ENCODE measurements at regions not wholly inside any gene's neighbourhood (a gene's known extent, or its start where the extent isn't known, plus 50 kb on each side); places are given as distances from the start of the nearest gene placed in this dataset.

GRCh38 chr4:32073542-32073941 is 1353.4 kb downstream of the PCDH7 start:
- TF ChIP-seq GATA2 (IDR thresholded peaks at IDR 0.05; ENCODE audit: low read depth, low read length) (no peak), GATA3 (IDR thresholded peaks at IDR 0.05; ENCODE audit: low read depth, low read length) (no peak)

GRCh38 chr4:32087211-32087610 is 1367.0 kb downstream of the PCDH7 start:
- TF ChIP-seq GATA3 (IDR thresholded peaks at IDR 0.05; ENCODE audit: low read depth, low read length) (no peak), GATA2 (IDR thresholded peaks at IDR 0.05; ENCODE audit: low read depth, low read length) (no peak)

GRCh38 chr4:32094987-32095386 is 1374.8 kb downstream of the PCDH7 start:
- TF ChIP-seq GATA2 (IDR thresholded peaks at IDR 0.05; ENCODE audit: low read depth, low read length) = no peak
- TF ChIP-seq GATA3 (IDR thresholded peaks at IDR 0.05; ENCODE audit: low read depth, low read length) = no peak

- TF ChIP-seq GATA2 (IDR thresholded peaks at IDR 0.05; ENCODE audit: low read depth, low read length) (no peak), GATA3 (IDR thresholded peaks at IDR 0.05; ENCODE audit: low read depth, low read length) (no peak)
These were observed 1382.7 kb downstream of the PCDH7 start for GRCh38 chr4:32102896-32103295.

- TF ChIP-seq GATA2 (IDR thresholded peaks at IDR 0.05; ENCODE audit: low read depth, low read length) = no peak
- no peak for TF ChIP-seq GATA3 (IDR thresholded peaks at IDR 0.05; ENCODE audit: low read depth, low read length)
These were observed 1386.6 kb downstream of the PCDH7 start for GRCh38 chr4:32106767-32107166.

GRCh38 chr4:32112891-32113290 is 1392.7 kb downstream of the PCDH7 start:
- TF ChIP-seq GATA3 (IDR thresholded peaks at IDR 0.05; ENCODE audit: low read depth, low read length) (no peak), GATA2 (IDR thresholded peaks at IDR 0.05; ENCODE audit: low read depth, low read length) (no peak)

GRCh38 chr4:32117693-32118092 is 1397.5 kb downstream of the PCDH7 start:
- TF ChIP-seq GATA3 (IDR thresholded peaks at IDR 0.05; ENCODE audit: low read depth, low read length) (no peak), GATA2 (IDR thresholded peaks at IDR 0.05; ENCODE audit: low read depth, low read length) (no peak)

- TF ChIP-seq GATA2 (IDR thresholded peaks at IDR 0.05; ENCODE audit: low read depth, low read length) (no peak), GATA3 (IDR thresholded peaks at IDR 0.05; ENCODE audit: low read depth, low read length) (no peak)
These were observed 1399.7 kb downstream of the PCDH7 start for GRCh38 chr4:32119907-32120306.

- TF ChIP-seq GATA2 (IDR thresholded peaks at IDR 0.05; ENCODE audit: low read depth, low read length) (no peak), GATA3 (IDR thresholded peaks at IDR 0.05; ENCODE audit: low read depth, low read length) (no peak)
These were observed 1408.4 kb downstream of the PCDH7 start for GRCh38 chr4:32128549-32128948.

- TF ChIP-seq GATA2 (IDR thresholded peaks at IDR 0.05; ENCODE audit: low read depth, low read length) = no peak
- no peak for TF ChIP-seq GATA3 (IDR thresholded peaks at IDR 0.05; ENCODE audit: low read depth, low read length)
These were observed 1409.8 kb downstream of the PCDH7 start for GRCh38 chr4:32129967-32130366.

- TF ChIP-seq GATA3 (IDR thresholded peaks at IDR 0.05; ENCODE audit: low read depth, low read length) (no peak), GATA2 (IDR thresholded peaks at IDR 0.05; ENCODE audit: low read depth, low read length) (no peak)
These were observed 1413.0 kb downstream of the PCDH7 start for GRCh38 chr4:32133141-32133540.

- TF ChIP-seq GATA2 (IDR thresholded peaks at IDR 0.05; ENCODE audit: low read depth, low read length) = no peak
- no peak for TF ChIP-seq GATA3 (IDR thresholded peaks at IDR 0.05; ENCODE audit: low read depth, low read length)
These were observed 1413.6 kb downstream of the PCDH7 start for GRCh38 chr4:32133734-32134133.

GRCh38 chr4:32135642-32136041 is 1415.5 kb downstream of the PCDH7 start:
- TF ChIP-seq GATA2 (IDR thresholded peaks at IDR 0.05; ENCODE audit: low read depth, low read length) (no peak), GATA3 (IDR thresholded peaks at IDR 0.05; ENCODE audit: low read depth, low read length) (no peak)

- TF ChIP-seq GATA2 (IDR thresholded peaks at IDR 0.05; ENCODE audit: low read depth, low read length) (no peak), GATA3 (IDR thresholded peaks at IDR 0.05; ENCODE audit: low read depth, low read length) (no peak)
These were observed 1416.1 kb downstream of the PCDH7 start for GRCh38 chr4:32136081-32136787.

GRCh38 chr4:32140636-32141035 is 1420.5 kb downstream of the PCDH7 start:
- TF ChIP-seq GATA2 (IDR thresholded peaks at IDR 0.05; ENCODE audit: low read depth, low read length) (no peak), GATA3 (IDR thresholded peaks at IDR 0.05; ENCODE audit: low read depth, low read length) (no peak)

GRCh38 chr4:32142075-32142474 is 1421.9 kb downstream of the PCDH7 start:
- TF ChIP-seq GATA3 (IDR thresholded peaks at IDR 0.05; ENCODE audit: low read depth, low read length) (no peak), GATA2 (IDR thresholded peaks at IDR 0.05; ENCODE audit: low read depth, low read length) (no peak)

Measured in SH-SY5Y (cell line).